A204.1 (cell line): ENCODE measurements at regions not wholly inside any gene's neighbourhood (a gene's known extent, or its start where the extent isn't known, plus 50 kb on each side); places are given as distances from the start of the nearest gene placed in this dataset.
"Not testable (repeated sequence)": the region's sequence is repeated elsewhere in the genome, so short reads cannot be mapped to it uniquely, and the experiment has no call there.

Experiments
- FAIRE-seq: peaks from 2 replicates; lab custom pipeline; 2012; peaks lifted over from hg19 to GRCh38; lab: Jason Lieb, UNC

GRCh38 chr12:83326666-83327065, 640.0 kb downstream of the TMTC2 start:
- FAIRE-seq: no peak

- FAIRE-seq: no peak
These were observed 637.2 kb downstream of the TMTC2 start for GRCh38 chr12:83323866-83324265.

GRCh38 chr12:83322809-83323208, 636.1 kb downstream of the TMTC2 start:
- no peak for FAIRE-seq

- no peak for FAIRE-seq
These were observed 635.3 kb downstream of the TMTC2 start for GRCh38 chr12:83321971-83322370.

GRCh38 chr12:83320350-83320749, 633.6 kb downstream of the TMTC2 start:
- no peak for FAIRE-seq

GRCh38 chr12:83318386-83319098, 631.8 kb downstream of the TMTC2 start:
- no peak for FAIRE-seq

GRCh38 chr12:83317595-83317994, 630.9 kb downstream of the TMTC2 start:
- no peak for FAIRE-seq

- FAIRE-seq: no peak
These were observed 627.1 kb downstream of the TMTC2 start for GRCh38 chr12:83313827-83314226.

GRCh38 chr12:83313322-83313721, 626.6 kb downstream of the TMTC2 start:
- no peak for FAIRE-seq

- FAIRE-seq: no peak
These were observed 590.2 kb downstream of the TMTC2 start for GRCh38 chr12:83276904-83277303.

- no peak for FAIRE-seq
These were observed 584.5 kb downstream of the TMTC2 start for GRCh38 chr12:83271201-83271600.

- no peak for FAIRE-seq
These were observed 579.1 kb downstream of the TMTC2 start for GRCh38 chr12:83265808-83266207.

- FAIRE-seq: no peak
These were observed 575.3 kb downstream of the TMTC2 start for GRCh38 chr12:83261998-83262397.

GRCh38 chr12:83260126-83260525, 573.4 kb downstream of the TMTC2 start:
- FAIRE-seq: not testable (repeated sequence)

GRCh38 chr12:83257726-83258125, 571.0 kb downstream of the TMTC2 start:
- FAIRE-seq: no peak

- no peak for FAIRE-seq
These were observed 569.9 kb downstream of the TMTC2 start for GRCh38 chr12:83256562-83256961.

GRCh38 chr12:83250866-83251265, 564.2 kb downstream of the TMTC2 start:
- FAIRE-seq: no peak

- FAIRE-seq: no peak
These were observed 558.5 kb downstream of the TMTC2 start for GRCh38 chr12:83245156-83245555.

GRCh38 chr12:83244001-83244400, 557.3 kb downstream of the TMTC2 start:
- no peak for FAIRE-seq

GRCh38 chr12:83233987-83234386, 547.3 kb downstream of the TMTC2 start:
- not testable (repeated sequence) for FAIRE-seq

- not testable (repeated sequence) for FAIRE-seq
These were observed 540.3 kb downstream of the TMTC2 start for GRCh38 chr12:83226960-83227359.

GRCh38 chr12:83225806-83226205, 539.1 kb downstream of the TMTC2 start:
- no peak for FAIRE-seq

- no peak for FAIRE-seq
These were observed 537.3 kb downstream of the TMTC2 start for GRCh38 chr12:83224012-83224411.

- no peak for FAIRE-seq
These were observed 534.1 kb downstream of the TMTC2 start for GRCh38 chr12:83220774-83221173.

- FAIRE-seq: no peak
These were observed 529.5 kb downstream of the TMTC2 start for GRCh38 chr12:83216230-83216629.
